Stimulated activated CD4-positive, alpha-beta T cell treated with anti-CD3 and anti-CD28 coated beads, TNF-alpha, amount 100 ng/mL, for 24 hours (primary cell): ENCODE measurements at regions not wholly inside any gene's neighbourhood (a gene's known extent, or its start where the extent isn't known, plus 50 kb on each side); places are given as distances from the start of the nearest gene placed in this dataset.
"Not testable (repeated sequence)": the region's sequence is repeated elsewhere in the genome, so short reads cannot be mapped to it uniquely, and the experiment has no call there.

ENCODE experiments used
- DNase-seq, 3 experiments: peaks; one replicate each; pipeline ENCODE4 v3.0.0-alpha.2; 2020; ENCODE audit warnings: low read depth in 3 of 3

DNA sequence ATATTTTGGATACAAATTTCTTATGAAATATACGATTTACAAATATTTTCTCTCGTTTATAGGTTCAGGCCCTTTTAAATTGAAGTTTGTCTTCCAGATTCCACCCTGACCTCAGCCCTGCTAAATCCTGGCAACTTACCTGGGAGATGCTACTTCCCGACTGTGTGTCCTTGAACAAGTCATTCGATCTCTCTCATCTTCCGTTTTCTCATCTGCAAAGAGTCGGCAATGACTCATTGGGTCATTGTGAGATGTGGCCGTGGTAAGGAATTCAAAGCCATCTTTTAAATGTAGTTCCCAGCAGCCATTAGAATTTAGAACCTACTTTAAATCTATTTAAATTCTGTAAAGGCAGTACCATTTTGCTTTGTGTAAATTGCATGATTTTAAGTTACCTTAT, 72.5 kb downstream of the LHX2 start:
- no peak for DNase-seq

- no peak for DNase-seq
These were observed 75.7 kb downstream of the LHX2 start for GRCh38 chr9:124087226-124087625.

- DNase-seq = no peak
These were observed 76.9 kb downstream of the LHX2 start for GRCh38 chr9:124088476-124088837.

- DNase-seq = not testable (repeated sequence)
These were observed 78.3 kb downstream of the LHX2 start for GRCh38 chr9:124089631-124090488.

DNA sequence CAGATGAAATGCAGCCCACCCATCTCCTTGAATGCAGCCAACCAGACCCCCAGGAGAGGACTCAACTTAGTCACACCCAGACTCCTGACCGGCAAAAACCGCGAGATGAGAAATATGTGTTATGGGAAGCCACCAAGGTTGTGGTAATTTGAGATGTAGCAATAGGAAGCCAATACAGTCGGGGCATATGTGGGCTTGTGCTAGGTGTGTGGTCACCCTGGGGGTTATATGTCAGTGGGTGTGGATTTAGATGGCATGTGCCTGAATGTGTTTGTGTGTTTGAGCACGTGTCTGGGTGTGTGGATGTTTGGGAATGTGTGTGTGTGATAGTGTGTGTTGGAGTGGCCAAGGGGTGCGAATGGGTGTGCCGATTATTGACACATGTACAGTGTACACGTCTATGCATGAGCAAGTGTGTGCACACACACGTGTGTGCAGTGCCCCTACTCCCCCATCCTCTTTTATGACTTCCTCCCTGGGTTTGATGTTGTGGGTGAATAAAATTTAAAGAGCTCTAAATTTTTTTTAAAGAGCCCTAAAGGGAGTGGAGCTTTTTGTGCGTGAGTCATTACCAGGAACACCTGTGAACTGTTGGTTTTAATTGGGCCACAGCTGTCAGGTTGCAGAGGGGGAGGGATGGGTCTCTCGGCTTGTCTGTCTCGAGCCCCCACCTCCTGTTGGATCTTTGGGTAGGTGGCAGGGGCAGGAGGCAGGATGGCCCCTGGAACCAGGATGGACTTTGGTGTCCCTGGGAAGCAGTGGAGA, 86.8 kb downstream of the LHX2 start:
- no peak for DNase-seq

DNA sequence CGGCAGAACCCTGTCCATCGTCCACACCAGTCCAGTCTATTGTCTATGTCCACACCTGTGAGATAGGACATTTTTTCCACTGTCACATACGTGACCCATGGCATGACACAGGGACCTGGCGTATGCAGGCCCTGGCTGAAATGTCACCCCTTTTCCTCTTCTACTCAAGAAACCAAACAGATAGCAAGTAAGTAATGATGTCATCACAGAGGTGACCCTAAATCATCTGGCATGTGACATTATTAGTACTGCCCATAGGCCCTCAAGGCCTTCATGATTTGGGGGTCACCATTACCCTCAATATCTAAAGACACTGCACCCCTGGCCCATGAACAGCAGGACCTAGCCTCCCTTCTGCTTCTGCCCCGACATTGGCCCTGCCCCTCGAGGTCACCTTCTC, 88.3 kb downstream of the LHX2 start:
- DNase-seq = no peak

DNA sequence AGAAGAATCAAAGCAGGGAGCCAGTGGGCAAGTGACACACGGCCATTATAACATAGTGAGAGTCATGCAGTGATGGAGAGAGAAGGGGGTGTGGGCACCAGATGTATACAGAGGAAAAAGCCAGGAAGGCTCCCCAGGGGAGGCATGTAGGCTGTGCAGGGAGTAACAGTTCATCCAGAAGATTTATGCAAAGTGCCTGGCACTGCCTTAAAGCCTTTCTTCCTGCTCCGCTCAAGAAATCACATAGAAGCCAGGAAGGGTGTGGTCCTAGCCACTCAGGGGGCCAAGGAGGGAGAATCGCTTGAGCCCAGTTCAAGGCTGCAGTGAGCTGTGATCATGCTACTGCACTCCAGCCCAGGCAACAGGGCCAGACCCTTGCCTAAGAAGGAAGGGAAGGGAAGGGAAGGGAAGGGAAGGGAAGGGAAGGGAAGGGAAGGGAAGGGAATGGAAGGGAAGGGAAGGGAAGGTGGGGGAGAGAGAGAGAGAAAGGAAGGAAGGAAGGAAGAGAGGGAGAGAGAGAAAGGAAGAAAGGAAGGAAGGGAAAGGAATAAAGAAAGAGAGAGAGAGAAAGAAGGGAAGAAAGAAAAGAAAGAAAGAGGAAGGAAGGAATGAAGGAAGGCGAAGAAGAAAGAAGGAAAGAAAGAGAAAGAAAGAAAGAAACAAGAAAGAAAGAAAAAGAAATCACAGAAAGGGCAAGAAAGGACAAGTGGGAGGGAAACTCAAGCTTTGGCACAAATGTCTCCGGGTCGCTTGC, 89.8 kb downstream of the LHX2 start:
- no peak for DNase-seq

- DNase-seq = no peak
These were observed 90.4 kb downstream of the LHX2 start for GRCh38 chr9:124101969-124102345.

DNA sequence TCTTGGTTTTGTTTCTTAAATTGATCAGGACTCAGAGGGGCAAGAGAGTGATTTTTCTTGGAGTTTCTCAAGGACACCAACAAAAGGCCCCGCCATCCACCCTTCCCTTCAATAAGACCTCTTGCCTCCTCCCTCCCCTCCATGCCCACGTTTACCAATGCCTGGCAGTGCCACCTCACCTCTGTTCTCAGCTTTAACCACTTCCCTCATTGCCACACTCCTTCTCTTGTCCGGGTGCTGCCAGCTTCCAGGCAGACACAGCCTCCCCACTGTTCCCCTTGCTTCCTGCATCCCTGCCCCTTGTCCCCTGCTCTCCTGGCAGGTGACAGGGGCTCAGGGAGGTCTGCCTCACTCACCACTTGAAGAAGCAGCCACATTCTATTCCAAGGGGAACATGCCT, 90.8 kb downstream of the LHX2 start:
- DNase-seq = no peak

DNA sequence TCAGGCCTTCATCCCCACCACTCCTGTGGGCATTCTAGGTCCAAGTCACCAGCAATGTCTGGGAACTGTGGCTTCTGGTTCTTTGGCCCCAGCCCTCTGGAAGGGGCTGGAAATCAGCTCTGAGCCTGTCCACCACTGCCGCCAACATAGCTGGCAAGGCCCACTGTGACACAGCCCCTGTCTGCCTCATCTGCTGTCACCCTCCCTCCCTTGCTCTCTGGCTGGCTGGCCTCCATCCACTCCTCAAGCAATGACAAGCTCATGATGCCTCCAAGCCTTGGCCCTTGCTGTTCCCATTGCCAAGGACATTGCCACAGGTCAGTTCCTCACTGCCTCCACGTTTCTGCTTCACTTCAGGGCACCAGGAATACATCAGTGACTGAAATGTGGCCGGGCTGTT, 93.7 kb downstream of the LHX2 start:
- DNase-seq = no peak

GRCh38 chr9:124108216-124108615, 96.6 kb downstream of the LHX2 start:
- DNase-seq = no peak

DNA sequence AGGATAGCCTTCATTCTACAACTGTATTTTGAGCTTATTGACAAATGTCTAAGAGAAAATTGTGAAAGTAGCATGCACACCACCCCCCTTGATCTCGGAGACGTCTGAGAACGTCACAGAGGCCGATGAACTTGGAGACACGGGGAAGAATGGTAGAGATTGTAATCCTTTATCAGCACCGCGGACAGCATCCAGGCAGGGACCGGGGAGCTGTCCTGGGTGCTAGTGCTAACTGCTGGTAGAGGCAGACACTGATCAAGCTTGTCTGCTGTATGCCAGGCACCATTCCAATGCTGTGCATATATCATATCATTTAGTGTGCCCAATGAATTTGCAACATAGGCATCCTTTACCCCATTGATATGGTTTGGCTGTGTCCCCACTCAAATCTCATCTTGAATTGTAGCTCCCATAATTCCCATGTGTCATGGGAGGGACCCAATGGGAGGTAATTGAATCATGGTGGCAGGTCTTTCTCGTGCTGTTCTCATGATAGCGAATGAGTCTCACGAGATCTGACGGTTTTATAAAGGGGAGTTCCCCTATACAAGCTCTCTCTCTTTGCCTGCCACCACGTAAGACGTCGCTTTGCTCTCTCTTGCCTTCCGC, 98.8 kb downstream of the LHX2 start:
- DNase-seq = peak in 2 of 3 experiments; percentile 12 to 34

- no peak for DNase-seq
These were observed 105.3 kb downstream of the LHX2 start for GRCh38 chr9:124116683-124117363.

DNA sequence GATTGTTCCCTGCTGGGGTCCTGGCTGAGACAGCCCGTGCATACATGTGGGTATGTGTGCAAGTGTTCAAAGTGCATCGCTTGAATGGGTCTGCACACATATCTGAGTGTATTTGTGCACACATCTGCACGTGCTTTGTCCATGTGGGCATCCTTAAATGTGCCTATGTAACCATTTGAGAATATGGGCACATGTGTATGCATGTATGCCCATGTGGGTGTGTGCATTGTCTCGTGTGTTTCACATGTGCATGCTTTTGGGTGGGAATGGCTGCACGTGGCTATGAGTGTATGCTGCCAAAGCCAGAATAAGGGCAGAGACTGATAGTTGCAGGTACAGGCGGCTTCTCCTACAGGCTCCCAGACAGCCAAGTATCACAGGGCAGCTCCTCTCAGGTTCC, 107.3 kb downstream of the LHX2 start:
- DNase-seq = no peak

- no peak for DNase-seq
These were observed 108.7 kb downstream of the LHX2 start for GRCh38 chr9:124120272-124120671.

GRCh38 chr9:124121725-124122124, 110.2 kb downstream of the LHX2 start:
- DNase-seq = no peak

DNA sequence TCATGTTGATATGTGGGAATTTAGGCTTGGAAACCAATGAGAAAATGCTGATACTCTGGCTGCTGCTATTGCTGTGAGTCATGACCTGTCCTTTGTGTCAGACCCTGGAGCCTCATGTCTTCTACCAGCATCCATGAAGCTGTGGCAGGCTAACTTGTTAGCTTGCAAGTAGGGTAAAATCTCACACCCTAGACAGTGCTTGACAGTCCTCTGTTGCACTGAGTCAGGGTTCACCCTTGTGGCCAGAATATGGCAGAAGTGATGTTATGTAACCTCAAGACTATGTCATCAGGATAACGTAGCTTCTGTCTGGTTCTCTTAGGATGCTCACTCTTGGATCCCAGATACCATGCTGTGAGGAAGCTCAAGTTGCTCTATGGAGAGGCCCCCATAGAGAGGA, 110.8 kb downstream of the LHX2 start:
- no peak for DNase-seq

GRCh38 chr9:124122813-124123462, 111.4 kb downstream of the LHX2 start:
- DNase-seq = peak in 1 of 3 experiments; percentile 7

- not testable (repeated sequence) for DNase-seq
These were observed 112.1 kb downstream of the LHX2 start for GRCh38 chr9:124123621-124124020.

- no peak for DNase-seq
These were observed 113.4 kb downstream of the LHX2 start for GRCh38 chr9:124124729-124125650.
